RWPE2 (cell line): ENCODE measurements at regions not wholly inside any gene's neighbourhood (a gene's known extent, or its start where the extent isn't known, plus 50 kb on each side); places are given as distances from the start of the nearest gene placed in this dataset.
"Not testable (repeated sequence)": the region's sequence is repeated elsewhere in the genome, so short reads cannot be mapped to it uniquely, and the experiment has no call there.

Experiments used
- ATAC-seq: fragments of 200-7000 bp; cut with Tn5 transposase; 3 replicates; pipeline ENCODE4 v1.9.1; 2021; ENCODE audit warnings: low read depth
- DNase-seq: peaks from one replicate; pipeline ENCODE4 v3.0.0-alpha.2; 2020; ENCODE audit warnings: low spot score
- H3K27ac ChIP-seq: fragments of 450-650 bp; 2 replicates; pipeline ENCODE4 v1.5.1; 2017; ENCODE audit warnings: mild to moderate bottlenecking; ENCODE audit not compliant: poor library complexity, severe bottlenecking
- H3K27me3 ChIP-seq: fragments of 250-450 bp; sonication (Bioruptor Pico); 2 replicates; pipeline ENCODE4 v1.5.1; 2021; ENCODE audit warnings: mild to moderate bottlenecking, moderate library complexity; ENCODE audit not compliant: insufficient read depth, poor library complexity, severe bottlenecking
- H3K36me3 ChIP-seq: fragments of 250-450 bp; sonication (Bioruptor Pico); 2 replicates; pipeline ENCODE4 v1.5.1; 2020; ENCODE audit warnings: low read depth, mild to moderate bottlenecking, moderate library complexity
- H3K4me1 ChIP-seq: fragments of 250-450 bp; sonication (Bioruptor Pico); 2 replicates; pipeline ENCODE4 v1.5.1; 2021; ENCODE audit warnings: mild to moderate bottlenecking, moderate library complexity; ENCODE audit not compliant: insufficient read depth, poor library complexity, severe bottlenecking
- H3K4me3 ChIP-seq: fragments of 250-450 bp; sonication (Bioruptor Pico); 2 replicates; pipeline ENCODE4 v1.5.1; 2021; ENCODE audit warnings: mild to moderate bottlenecking, moderate library complexity; ENCODE audit not compliant: severe bottlenecking
- H3K9me3 ChIP-seq: fragments of 250-450 bp; sonication (Bioruptor Pico); 2 replicates; pipeline ENCODE4 v1.5.1; 2021; ENCODE audit warnings: mild to moderate bottlenecking, moderate library complexity; ENCODE audit not compliant: severe bottlenecking
- CTCF ChIP-seq: fragments of 450-650 bp; IDR thresholded peaks from one replicate; pipeline ENCODE4 v1.5.1; 2017; ENCODE audit warnings: mild to moderate bottlenecking, moderate library complexity; ENCODE audit not compliant: poor library complexity, severe bottlenecking

DNA sequence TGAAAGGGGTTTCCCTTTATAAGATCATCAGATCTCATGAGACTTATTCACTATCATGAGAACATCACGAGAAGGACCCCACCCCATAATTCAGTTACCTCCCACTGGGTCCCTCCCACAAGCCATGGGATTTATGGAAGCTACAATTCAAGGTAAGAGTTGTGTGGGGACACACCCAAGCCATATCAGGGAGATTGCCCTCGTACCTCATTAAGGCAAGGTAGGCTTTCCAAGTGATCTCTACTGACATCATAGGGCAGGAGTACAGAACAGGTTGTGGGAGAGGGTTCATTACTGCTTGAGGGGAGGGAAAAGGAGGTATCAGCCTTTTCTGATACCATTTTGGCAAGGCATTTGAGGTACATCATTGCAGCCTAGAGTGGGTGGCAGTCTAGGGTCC is 524.6 kb downstream of the PRKD1 start:
- ATAC-seq, result no peak
- Histone ChIP-seq H3K4me1 (no peaks in the 10 kb centered on the region), H3K4me3 (no peak overlapping the region), H3K27me3 (no peaks in the 10 kb centered on the region), H3K27ac (no peak overlapping the region), H3K9me3 (peaks cover 3% of the 10 kb centered on the region), H3K36me3 (no peaks in the 10 kb centered on the region)
- no peak for TF ChIP-seq CTCF
- no peak for DNase-seq

GRCh38 chr14:29410581-29410980 is 517.1 kb downstream of the PRKD1 start:
- no peak overlapping the region for H3K4me3 ChIP-seq
- H3K27me3 ChIP-seq, result no peaks in the 10 kb centered on the region
- no peak for TF ChIP-seq CTCF
- DNase-seq (no peak), ATAC-seq (no peak)
- no peaks in the 10 kb centered on the region for H3K4me1 ChIP-seq
- no peaks in the 10 kb centered on the region for H3K36me3 ChIP-seq
- H3K27ac ChIP-seq, result no peak overlapping the region
- H3K9me3 ChIP-seq, result peaks cover 3% of the 10 kb centered on the region

- H3K27ac ChIP-seq, H3K9me3 ChIP-seq, H3K4me3 ChIP-seq, DNase-seq, H3K36me3 ChIP-seq, ATAC-seq, H3K4me1 ChIP-seq: not testable (repeated sequence)
- peaks cover 20% of the 10 kb centered on the region for H3K27me3 ChIP-seq
Observed at GRCh38 chr14:29414931-29415330, 512.7 kb downstream of the PRKD1 start.

DNA sequence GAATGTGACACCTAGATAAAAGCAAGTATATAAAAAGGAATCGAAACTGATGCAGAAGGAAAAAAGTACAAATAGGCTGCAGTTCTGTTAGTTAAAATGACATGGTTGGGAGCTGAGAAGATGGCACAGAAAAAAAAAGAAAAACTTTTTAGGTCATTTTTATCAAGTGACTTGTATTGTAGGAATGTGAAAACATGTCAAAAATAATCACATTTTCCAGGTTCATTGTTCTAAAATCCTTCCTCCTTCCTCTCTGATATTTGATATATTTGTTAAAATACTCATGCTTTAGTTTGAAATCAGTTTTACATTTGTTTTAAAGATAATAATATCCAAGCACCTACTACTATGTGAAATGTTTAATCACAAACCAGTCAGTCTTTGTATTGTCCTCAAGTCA is 507.9 kb downstream of the PRKD1 start:
- no peak for DNase-seq
- ATAC-seq, result no peak
- TF ChIP-seq CTCF, result no peak

GRCh38 chr14:29421156-29421728 is 506.4 kb downstream of the PRKD1 start:
- TF ChIP-seq CTCF, result no peak
- no peak for ATAC-seq

More for the DNA sequence above, 507.9 kb downstream of the PRKD1 start:
- no peak overlapping the region for H3K4me3 ChIP-seq
- H3K36me3 ChIP-seq, result no peaks in the 10 kb centered on the region
- no peaks in the 10 kb centered on the region for H3K9me3 ChIP-seq
- no peak overlapping the region for H3K27ac ChIP-seq
- H3K27me3 ChIP-seq, result peaks cover 38% of the 10 kb centered on the region
- no peaks in the 10 kb centered on the region for H3K4me1 ChIP-seq

More at GRCh38 chr14:29421156-29421728, 506.4 kb downstream of the PRKD1 start:
- H3K27me3 ChIP-seq, result peaks cover 41% of the 10 kb centered on the region
- no peak overlapping the region for H3K27ac ChIP-seq
- H3K4me1 ChIP-seq, result no peaks in the 10 kb centered on the region
- no peak for DNase-seq
- H3K9me3 ChIP-seq, result no peaks in the 10 kb centered on the region
- H3K4me3 ChIP-seq, result no peak overlapping the region
- no peaks in the 10 kb centered on the region for H3K36me3 ChIP-seq
